IMR-90 (cell line): ENCODE measurements at regions not wholly inside any gene's neighbourhood (a gene's known extent, or its start where the extent isn't known, plus 50 kb on each side); places are given as distances from the start of the nearest gene placed in this dataset.

Experiments used
- ATAC-seq: fragments of 200-7000 bp; cut with Tn5 transposase; 2 replicates; pipeline ENCODE4 v1.9.1; 2020; ENCODE audit warnings: low read depth, mild to moderate bottlenecking, moderate library complexity
- BruUV-seq: library from RNA; stranded (reverse); fragments of 400-500 nt; replicated peaks from 2 replicates; lab custom pipeline; 2021; lab: Mats Ljungman, UMichigan
- CTCF ChIA-PET: fragments of 300-600 bp; formaldehyde crosslinking; extraction: SDS; loops from one replicate; lab custom pipeline; 2021; ENCODE audit warnings: antibody characterized with exemption; lab: Yijun Ruan, JAX
- POLR2A ChIA-PET: fragments of 300-600 bp; sonication (Branson Sonifier 250); formaldehyde crosslinking; loops from one replicate; lab custom pipeline; 2022; ENCODE audit warnings: antibody characterized with exemption; ENCODE audit not compliant: unreplicated experiment; lab: Charles Lee
- DNase-seq: peaks from one replicate; pipeline ENCODE4 v3.0.0; 2013
- H2AFZ ChIP-seq: replicated peaks from 2 replicates; pipeline ENCODE3; 2013; ENCODE audit warnings: low read length, mild to moderate bottlenecking; ENCODE audit not compliant: poor library complexity
- H2AK5ac ChIP-seq: 2 replicates; pipeline ENCODE4 v1.6.1; 2013; ENCODE audit warnings: low read depth, low read length, inconsistent platforms
- H2AK9ac ChIP-seq: replicated peaks from 2 replicates; pipeline ENCODE3; 2013; ENCODE audit warnings: mild to moderate bottlenecking, low read depth, low read length, moderate library complexity; ENCODE audit not compliant: poor library complexity
- H2BK120ac ChIP-seq: 2 replicates; pipeline ENCODE4 v1.6.1; 2013; ENCODE audit warnings: low read depth, low read length, inconsistent platforms
- H2BK15ac ChIP-seq: 3 replicates; pipeline ENCODE4 v1.6.1; 2013; ENCODE audit warnings: low read depth, low read length, inconsistent platforms
- H2BK20ac ChIP-seq: 2 replicates; pipeline ENCODE4 v1.6.1; 2013; ENCODE audit warnings: low read depth, mild to moderate bottlenecking, inconsistent platforms, low read length, moderate library complexity
- H2BK5ac ChIP-seq: 2 replicates; pipeline ENCODE4 v1.6.1; 2013; ENCODE audit warnings: mild to moderate bottlenecking, low read depth, low read length, inconsistent platforms; ENCODE audit not compliant: poor library complexity, severe bottlenecking
- H3K14ac ChIP-seq: replicated peaks from 2 replicates; pipeline ENCODE4 v1.6.1; 2013; ENCODE audit warnings: low read depth, low read length, inconsistent platforms
- H3K18ac ChIP-seq: 2 replicates; pipeline ENCODE4 v1.6.1; 2013; ENCODE audit warnings: low read depth, low read length, control low read depth
- H3K23ac ChIP-seq: 2 replicates; pipeline ENCODE4 v1.6.1; 2013; ENCODE audit warnings: low read depth, low read length, inconsistent platforms
- H3K27ac ChIP-seq: 2 replicates; pipeline ENCODE4 v1.5.1; 2013; ENCODE audit warnings: mild to moderate bottlenecking, control low read depth, low read length; ENCODE audit not compliant: insufficient read depth
- H3K27me3 ChIP-seq: 2 replicates; pipeline ENCODE4 v1.6.1; 2013; ENCODE audit warnings: low read length; ENCODE audit not compliant: control insufficient read depth, insufficient read depth
- H3K36me3 ChIP-seq: 2 replicates; pipeline ENCODE4 v1.6.1; 2013; ENCODE audit warnings: low read length, mixed read lengths; ENCODE audit not compliant: control insufficient read depth, insufficient read depth
- H3K4ac ChIP-seq: 2 replicates; pipeline ENCODE4 v1.6.1; 2013; ENCODE audit warnings: low read depth, low read length, inconsistent platforms
- H3K4me1 ChIP-seq: 2 replicates; pipeline ENCODE4 v1.6.1; 2013; ENCODE audit warnings: low read length, mixed read lengths; ENCODE audit not compliant: control insufficient read depth, insufficient read depth
- H3K4me2 ChIP-seq: 2 replicates; pipeline ENCODE4 v1.6.1; 2013; ENCODE audit warnings: low read depth, mild to moderate bottlenecking, control low read depth, low read length, moderate library complexity
- H3K4me3 ChIP-seq: 2 replicates; pipeline ENCODE4 v1.5.1; 2013; ENCODE audit warnings: low read depth, mild to moderate bottlenecking, control low read depth, low read length, moderate library complexity; ENCODE audit not compliant: insufficient read depth
- H3K56ac ChIP-seq: 2 replicates; pipeline ENCODE4 v1.6.1; 2013; ENCODE audit warnings: low read length, inconsistent platforms; ENCODE audit not compliant: insufficient read depth; ENCODE audit errors: extremely low read depth
- H3K79me1 ChIP-seq, 2 experiments: 2 replicates each; pipeline ENCODE4 v1.6.1; 2013; ENCODE audit warnings: low read length in 2 of 2, inconsistent platforms in 1 of 2, low read depth in 1 of 2
- H3K9ac ChIP-seq: 2 replicates; pipeline ENCODE4 v1.6.1; 2013; ENCODE audit warnings: low read depth, low read length, control low read depth
- H3K9me1 ChIP-seq: 2 replicates; pipeline ENCODE4 v1.6.1; 2013; ENCODE audit warnings: low read length, inconsistent platforms; ENCODE audit not compliant: insufficient read depth
- H3K9me3 ChIP-seq: 2 replicates; pipeline ENCODE4 v1.6.1; 2013; ENCODE audit warnings: low read length; ENCODE audit not compliant: control insufficient read depth, insufficient read depth
- H4K20me1 ChIP-seq: 2 replicates; pipeline ENCODE4 v1.6.1; 2013; ENCODE audit warnings: low read length, inconsistent platforms; ENCODE audit not compliant: insufficient read depth
- H4K5ac ChIP-seq: 2 replicates; pipeline ENCODE4 v1.6.1; 2013; ENCODE audit warnings: mild to moderate bottlenecking, low read depth, low read length, control low read depth
- H4K8ac ChIP-seq, 2 experiments: 2 replicates each; pipeline ENCODE4 v1.6.1; 2013; ENCODE audit warnings: low read depth in 2 of 2, low read length in 2 of 2, control low read depth in 1 of 2, inconsistent platforms in 1 of 2
- H4K91ac ChIP-seq: 2 replicates; pipeline ENCODE4 v1.6.1; 2013; ENCODE audit warnings: low read depth, low read length, inconsistent platforms; ENCODE audit not compliant: insufficient read depth
- CEBPB ChIP-seq: IDR thresholded peaks from 2 replicates; pipeline ENCODE4 v1.6.1; 2012; ENCODE audit warnings: low read depth, low read length, improper control_type of control experiment
- ELK1 ChIP-seq: fragments of 150-350 bp; IDR thresholded peaks from 2 replicates; pipeline ENCODE4 v1.6.1; 2016; ENCODE audit warnings: low read depth, mild to moderate bottlenecking, low read length, moderate library complexity, borderline replicate concordance
- FOS ChIP-seq: fragments of 150-350 bp; IDR thresholded peaks from 2 replicates; pipeline ENCODE4 v1.6.1; 2016; ENCODE audit warnings: low read depth, low read length
- MAFK ChIP-seq: IDR thresholded peaks from 2 replicates; pipeline ENCODE4 v1.6.1; 2012; ENCODE audit warnings: low read depth, low read length, improper control_type of control experiment
- MAZ ChIP-seq: IDR thresholded peaks from 2 replicates; pipeline ENCODE4 v1.6.1; 2012; ENCODE audit warnings: low read depth, mild to moderate bottlenecking, low read length, improper control_type of control experiment, moderate library complexity, borderline replicate concordance
- NFE2L2 ChIP-seq: fragments of 150-350 bp; IDR thresholded peaks from 2 replicates; pipeline ENCODE4 v1.6.1; 2016; ENCODE audit warnings: low read depth, mild to moderate bottlenecking, low read length
- RCOR1 ChIP-seq: IDR thresholded peaks from 2 replicates; pipeline ENCODE4 v1.6.1; 2012; ENCODE audit warnings: mild to moderate bottlenecking, low read length, improper control_type of control experiment; ENCODE audit not compliant: insufficient replicate concordance
- RFX5 ChIP-seq: IDR thresholded peaks from 2 replicates; pipeline ENCODE4 v1.8.0; 2012; ENCODE audit warnings: low read depth, mild to moderate bottlenecking, low read length, moderate library complexity
- SMC3 ChIP-seq: fragments of 150-350 bp; IDR thresholded peaks from 2 replicates; pipeline ENCODE4 v1.6.1; 2016; ENCODE audit warnings: low read depth, mild to moderate bottlenecking, antibody characterized with exemption, low read length, moderate library complexity
- WGBS, 2 experiments: methylation state at CpG; one replicate each; pipeline versions ENCODE4 v1.1.5 to v1.1.7; 2013; ENCODE audit warnings: missing lambda C conversion rate in 2 of 2; ENCODE audit not compliant: insufficient read length in 1 of 2; ENCODE audit errors: extremely low coverage in 2 of 2; 5-methylcytosine and 5-hydroxymethylcytosine counted together
- dilution Hi-C: fragments of 300-500 bp; cut with HindIII; formaldehyde crosslinking; loops from one replicate; pipeline ENCODE4 v1.14.3; 2018; ENCODE audit warnings: low sequenced_read_pairs; ENCODE audit not compliant: unreplicated experiment
- in situ Hi-C: fragments of 300-500 bp; cut with MboI; formaldehyde crosslinking; loops from 3 replicates; pipeline ENCODE4 v1.14.3; 2019; ENCODE audit warnings: low sequenced_read_pairs, inconsistent platforms, mixed read lengths
- intact Hi-C: fragments of 100-400 bp; cut with micrococcal nuclease; formaldehyde crosslinking; loops from 2 replicates; pipeline ENCODE4 v1.10.0; 2022
- TF ChIP-seq, protein P1 (sequence below): conservative IDR thresholded peaks from 2 replicates; pipeline ENCODE4 v1.5.1; 2012; ENCODE audit warnings: mild to moderate bottlenecking, low read depth, low read length, improper control_type of control experiment

GRCh38 chr2:72003796-72004195, 143.9 kb downstream of the CYP26B1 start:
- intact Hi-C loops (no loop called here), dilution Hi-C loops (no loop called here), in situ Hi-C loops (no loop called here)
- Histone ChIP-seq H3K56ac (no peak overlapping the region), H3K4me2 (no peak overlapping the region), H2AFZ (no peak overlapping the region), H3K4me1 (no peaks in the 10 kb centered on the region), H3K27ac (no peak overlapping the region), H3K27me3 (peaks cover 8% of the 10 kb centered on the region), H3K14ac (no peak overlapping the region), H3K9ac (no peak overlapping the region), H3K4ac (no peak overlapping the region), H2BK20ac (no peak overlapping the region), H3K79me1 (no peaks in the 10 kb centered on the region), H3K4me3 (no peak overlapping the region), H3K9me1 (no peaks in the 10 kb centered on the region), H4K20me1 (no peaks in the 10 kb centered on the region), H2AK5ac (no peak overlapping the region), H2BK5ac (no peak overlapping the region), H3K18ac (no peak overlapping the region), H2AK9ac (no peak overlapping the region), H3K9me3 (no peaks in the 10 kb centered on the region), H2BK15ac (no peak overlapping the region), H2BK120ac (no peak overlapping the region), H3K36me3 (no peaks in the 10 kb centered on the region), H3K23ac (no peak overlapping the region), H4K8ac (no peak overlapping the region), H4K91ac (no peak overlapping the region), H4K5ac (no peak overlapping the region)
- no TSS peak for BruUV-seq
- ATAC-seq: no peak
- POLR2A ChIA-PET: interaction anchor here (0.5 kb wide), 1 partner anchor 1210 kb away, joined by 8 read pairs; no protein-coding TSS in a partner anchor
- no peak for DNase-seq
- no peak for TF ChIP-seq RFX5
- TF ChIP-seq MAFK: no peak
- TF ChIP-seq ELK1: no peak
- no peak for TF ChIP-seq SMC3
- TF ChIP-seq NFE2L2: no peak
- no peak for TF ChIP-seq FOS
- TF ChIP-seq CEBPB: no peak
- TF ChIP-seq, protein P1, sequence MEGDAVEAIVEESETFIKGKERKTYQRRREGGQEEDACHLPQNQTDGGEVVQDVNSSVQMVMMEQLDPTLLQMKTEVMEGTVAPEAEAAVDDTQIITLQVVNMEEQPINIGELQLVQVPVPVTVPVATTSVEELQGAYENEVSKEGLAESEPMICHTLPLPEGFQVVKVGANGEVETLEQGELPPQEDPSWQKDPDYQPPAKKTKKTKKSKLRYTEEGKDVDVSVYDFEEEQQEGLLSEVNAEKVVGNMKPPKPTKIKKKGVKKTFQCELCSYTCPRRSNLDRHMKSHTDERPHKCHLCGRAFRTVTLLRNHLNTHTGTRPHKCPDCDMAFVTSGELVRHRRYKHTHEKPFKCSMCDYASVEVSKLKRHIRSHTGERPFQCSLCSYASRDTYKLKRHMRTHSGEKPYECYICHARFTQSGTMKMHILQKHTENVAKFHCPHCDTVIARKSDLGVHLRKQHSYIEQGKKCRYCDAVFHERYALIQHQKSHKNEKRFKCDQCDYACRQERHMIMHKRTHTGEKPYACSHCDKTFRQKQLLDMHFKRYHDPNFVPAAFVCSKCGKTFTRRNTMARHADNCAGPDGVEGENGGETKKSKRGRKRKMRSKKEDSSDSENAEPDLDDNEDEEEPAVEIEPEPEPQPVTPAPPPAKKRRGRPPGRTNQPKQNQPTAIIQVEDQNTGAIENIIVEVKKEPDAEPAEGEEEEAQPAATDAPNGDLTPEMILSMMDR: no peak
- TF ChIP-seq RCOR1: no peak
- TF ChIP-seq MAZ: no peak
- WGBS, 2 experiments: 20% methylated on average over 2 of the region's 3 CpGs; no CpG with 5 or more reads in 1 of the 2 experiments
- CTCF ChIA-PET: no interaction called here
